Neural progenitor cell (in vitro differentiated cells): ENCODE measurements at regions not wholly inside any gene's neighbourhood (a gene's known extent, or its start where the extent isn't known, plus 50 kb on each side); places are given as distances from the start of the nearest gene placed in this dataset.

Source experiments
- DNase-seq: peaks from one replicate; pipeline ENCODE4 v3.0.0-alpha.2; 2016; ENCODE audit warnings: low spot score
- H2AFZ ChIP-seq: fragments of 200-600 bp; sonication (generic); replicated peaks from 2 replicates; pipeline ENCODE4 v1.6.1; 2016; ENCODE audit warnings: antibody characterized with exemption
- H3F3A ChIP-seq: fragments of 200-600 bp; sonication (generic); 2 replicates; pipeline ENCODE4 v1.6.1; 2016; ENCODE audit warnings: antibody characterized with exemption, low read depth
- H3K27ac ChIP-seq: fragments of 200-600 bp; sonication (generic); 2 replicates; pipeline ENCODE4 v1.5.1; 2016; ENCODE audit warnings: mild to moderate bottlenecking
- H3K27me3 ChIP-seq: fragments of 200-600 bp; sonication (generic); 2 replicates; pipeline ENCODE4 v1.6.1; 2016; ENCODE audit warnings: mild to moderate bottlenecking, moderate library complexity
- H3K36me3 ChIP-seq: fragments of 200-600 bp; sonication (generic); 2 replicates; pipeline ENCODE4 v1.5.1; 2016
- H3K4me1 ChIP-seq: fragments of 200-600 bp; sonication (generic); 2 replicates; pipeline ENCODE4 v1.6.1; 2016; ENCODE audit warnings: mixed run types
- H3K4me2 ChIP-seq: fragments of 200-600 bp; sonication (generic); 2 replicates; pipeline ENCODE4 v1.6.1; 2016
- H3K4me3 ChIP-seq: fragments of 200-600 bp; sonication (generic); 2 replicates; pipeline ENCODE4 v1.5.1; 2016
- H3K79me2 ChIP-seq: fragments of 200-600 bp; sonication (generic); 2 replicates; pipeline ENCODE4 v1.6.1; 2016; ENCODE audit warnings: low read depth
- H3K9ac ChIP-seq: fragments of 200-600 bp; sonication (generic); 2 replicates; pipeline ENCODE4 v1.6.1; 2016
- H3K9me3 ChIP-seq: fragments of 200-600 bp; sonication (generic); 2 replicates; pipeline ENCODE4 v1.5.1; 2016; ENCODE audit warnings: low read depth
- H4K20me1 ChIP-seq: fragments of 200-600 bp; sonication (generic); 2 replicates; pipeline ENCODE4 v1.6.1; 2016; ENCODE audit warnings: low read depth
- H3K27ac Mint-ChIP-seq: 3 replicates; pipeline ENCODE4 v1.8.0; 2021; ENCODE audit warnings: mixed read lengths
- H3K27me3 Mint-ChIP-seq: 2 replicates; pipeline ENCODE4 v1.8.0; 2022; ENCODE audit warnings: low read depth, mild to moderate bottlenecking, inconsistent platforms, moderate library complexity, mixed read lengths; ENCODE audit not compliant: insufficient read depth
- H3K36me3 Mint-ChIP-seq: 3 replicates; pipeline ENCODE4 v1.8.0; 2021; ENCODE audit warnings: mixed read lengths
- H3K4me1 Mint-ChIP-seq: 3 replicates; pipeline ENCODE4 v1.8.0; 2021; ENCODE audit warnings: mixed read lengths
- H3K4me3 Mint-ChIP-seq: 3 replicates; pipeline ENCODE4 v1.8.0; 2021; ENCODE audit warnings: mild to moderate bottlenecking, moderate library complexity, mixed read lengths
- H3K9me3 Mint-ChIP-seq: 3 replicates; pipeline ENCODE4 v1.8.0; 2020; ENCODE audit warnings: mixed read lengths
- EZH2 ChIP-seq: fragments of 200-600 bp; sonication (generic); IDR thresholded peaks from 2 replicates; pipeline ENCODE4 v1.6.1; 2017; ENCODE audit warnings: antibody characterized with exemption, mild to moderate bottlenecking, moderate library complexity
- EZH2phosphoT487 ChIP-seq: fragments of 200-600 bp; sonication (generic); IDR thresholded peaks from 2 replicates; pipeline ENCODE4 v1.6.1; 2017; ENCODE audit warnings: antibody characterized with exemption
- TF ChIP-seq, protein P1 (sequence below): fragments of 200-600 bp; sonication (generic); IDR thresholded peaks from 2 replicates; pipeline ENCODE4 v1.5.1; 2017; ENCODE audit warnings: antibody characterized with exemption, mild to moderate bottlenecking

GRCh38 chr15:26234976-26235767 is 372.0 kb upstream of the ATP10A start:
- no peaks in the 10 kb centered on the region for H4K20me1 ChIP-seq
- H3F3A ChIP-seq = peaks cover 44% of the 10 kb centered on the region
- H3K36me3 ChIP-seq = no peaks in the 10 kb centered on the region
- DNase-seq = peak; percentile 82
- Mint-ChIP-seq H3K4me3 (peak overlapping the region; percentile 39), H3K36me3 (no peaks in the 10 kb centered on the region), H3K9me3 (no peaks in the 10 kb centered on the region), H3K4me1 (peaks cover 54% of the 10 kb centered on the region), H3K27ac (no peak overlapping the region), H3K27me3 (peaks cover 4% of the 10 kb centered on the region)
- H3K4me3 ChIP-seq = peak overlapping the region; percentile 29
- peak overlapping the region; percentile 7 for H3K9ac ChIP-seq
- H3K27me3 ChIP-seq = no peaks in the 10 kb centered on the region
- peaks cover 60% of the 10 kb centered on the region for H3K4me1 ChIP-seq
- H2AFZ ChIP-seq = no peak overlapping the region
- H3K79me2 ChIP-seq = no peaks in the 10 kb centered on the region
- TF ChIP-seq EZH2phosphoT487 = no peak
- no peak for TF ChIP-seq EZH2
- TF ChIP-seq, protein P1, sequence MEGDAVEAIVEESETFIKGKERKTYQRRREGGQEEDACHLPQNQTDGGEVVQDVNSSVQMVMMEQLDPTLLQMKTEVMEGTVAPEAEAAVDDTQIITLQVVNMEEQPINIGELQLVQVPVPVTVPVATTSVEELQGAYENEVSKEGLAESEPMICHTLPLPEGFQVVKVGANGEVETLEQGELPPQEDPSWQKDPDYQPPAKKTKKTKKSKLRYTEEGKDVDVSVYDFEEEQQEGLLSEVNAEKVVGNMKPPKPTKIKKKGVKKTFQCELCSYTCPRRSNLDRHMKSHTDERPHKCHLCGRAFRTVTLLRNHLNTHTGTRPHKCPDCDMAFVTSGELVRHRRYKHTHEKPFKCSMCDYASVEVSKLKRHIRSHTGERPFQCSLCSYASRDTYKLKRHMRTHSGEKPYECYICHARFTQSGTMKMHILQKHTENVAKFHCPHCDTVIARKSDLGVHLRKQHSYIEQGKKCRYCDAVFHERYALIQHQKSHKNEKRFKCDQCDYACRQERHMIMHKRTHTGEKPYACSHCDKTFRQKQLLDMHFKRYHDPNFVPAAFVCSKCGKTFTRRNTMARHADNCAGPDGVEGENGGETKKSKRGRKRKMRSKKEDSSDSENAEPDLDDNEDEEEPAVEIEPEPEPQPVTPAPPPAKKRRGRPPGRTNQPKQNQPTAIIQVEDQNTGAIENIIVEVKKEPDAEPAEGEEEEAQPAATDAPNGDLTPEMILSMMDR = no peak
- H3K4me2 ChIP-seq = peak overlapping the region; percentile 79
- no peaks in the 10 kb centered on the region for H3K9me3 ChIP-seq
- H3K27ac ChIP-seq = peak overlapping the region; percentile 80

- Histone ChIP-seq H4K20me1 (no peaks in the 10 kb centered on the region), H3K9ac (no peak overlapping the region), H3K4me3 (no peak overlapping the region), H3K79me2 (no peaks in the 10 kb centered on the region), H3K36me3 (no peaks in the 10 kb centered on the region), H3K27me3 (no peaks in the 10 kb centered on the region), H3K9me3 (no peaks in the 10 kb centered on the region), H2AFZ (no peak overlapping the region), H3K27ac (peak overlapping the region; percentile 49), H3K4me2 (peak overlapping the region; percentile 35), H3F3A (peaks cover 44% of the 10 kb centered on the region), H3K4me1 (peaks cover 61% of the 10 kb centered on the region)
- peaks cover 6% of the 10 kb centered on the region for H3K27me3 Mint-ChIP-seq
- H3K27ac Mint-ChIP-seq = no peak overlapping the region
- H3K4me1 Mint-ChIP-seq = peaks cover 59% of the 10 kb centered on the region
- no peaks in the 10 kb centered on the region for H3K36me3 Mint-ChIP-seq
- no peaks in the 10 kb centered on the region for H3K9me3 Mint-ChIP-seq
- no peak overlapping the region for H3K4me3 Mint-ChIP-seq
- peak; percentile 12 for DNase-seq
- no peak for TF ChIP-seq EZH2
- no peak for TF ChIP-seq EZH2phosphoT487
- TF ChIP-seq, protein P1 = no peak
These were observed 369.6 kb upstream of the ATP10A start for GRCh38 chr15:26232691-26233090.

DNA sequence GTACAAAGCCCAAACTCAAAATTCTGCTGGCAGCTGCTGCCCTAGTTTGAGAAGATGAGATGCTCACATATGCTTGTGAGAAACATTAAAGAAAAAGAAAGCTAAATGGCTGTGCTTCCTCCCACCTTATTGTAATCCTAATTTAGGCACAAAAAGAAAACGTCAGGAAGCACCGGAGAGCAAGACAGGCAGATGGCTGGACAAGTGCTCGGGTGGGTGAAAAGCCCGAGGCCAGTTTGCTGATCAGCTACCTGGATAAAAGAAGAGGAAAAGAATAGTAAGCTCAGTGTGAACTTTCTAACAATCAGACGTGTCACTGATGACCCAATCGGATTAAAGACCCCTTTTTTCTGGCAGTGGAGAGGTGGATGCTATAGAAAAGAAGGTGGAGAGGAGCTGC is 368.0 kb upstream of the ATP10A start:
- Histone ChIP-seq H3K4me1 (peaks cover 55% of the 10 kb centered on the region), H3K9ac (no peak overlapping the region), H4K20me1 (no peaks in the 10 kb centered on the region), H3F3A (peaks cover 38% of the 10 kb centered on the region), H3K27me3 (no peaks in the 10 kb centered on the region), H3K9me3 (no peaks in the 10 kb centered on the region), H2AFZ (no peak overlapping the region), H3K4me2 (peak overlapping the region; percentile 56), H3K4me3 (no peak overlapping the region), H3K36me3 (no peaks in the 10 kb centered on the region), H3K79me2 (no peaks in the 10 kb centered on the region), H3K27ac (peak overlapping the region; percentile 14)
- DNase-seq = peak; percentile 39
- H3K27ac Mint-ChIP-seq = no peak overlapping the region
- H3K9me3 Mint-ChIP-seq = no peaks in the 10 kb centered on the region
- peaks cover 57% of the 10 kb centered on the region for H3K4me1 Mint-ChIP-seq
- no peaks in the 10 kb centered on the region for H3K36me3 Mint-ChIP-seq
- no peak overlapping the region for H3K4me3 Mint-ChIP-seq
- H3K27me3 Mint-ChIP-seq = peaks cover 6% of the 10 kb centered on the region
- TF ChIP-seq EZH2phosphoT487 (no peak), EZH2 (no peak)
- TF ChIP-seq, protein P1 = no peak
